ENCODE measurements at regions not wholly inside any gene's neighbourhood (a gene's known extent, or its start where the extent isn't known, plus 50 kb on each side); places are given as distances from the start of the nearest gene placed in this dataset.

DNA sequence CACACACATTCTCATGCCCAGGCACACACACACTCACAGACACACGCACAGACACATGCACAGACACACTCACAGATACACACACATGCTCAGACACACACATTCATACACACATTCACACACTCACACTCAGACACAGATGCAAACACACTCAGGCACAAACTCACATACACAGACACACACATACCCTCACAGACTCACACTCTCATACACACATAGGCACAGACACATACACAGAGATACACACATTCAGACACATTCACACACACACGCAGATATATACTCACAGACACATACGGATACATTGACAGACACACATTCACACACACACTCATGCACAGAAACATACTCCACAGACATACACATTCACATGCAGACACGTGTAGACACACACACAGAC is 89.6 kb downstream of the RBFOX3 start:
- ATAC-seq (no peak), DNase-seq (no peak)

DNA sequence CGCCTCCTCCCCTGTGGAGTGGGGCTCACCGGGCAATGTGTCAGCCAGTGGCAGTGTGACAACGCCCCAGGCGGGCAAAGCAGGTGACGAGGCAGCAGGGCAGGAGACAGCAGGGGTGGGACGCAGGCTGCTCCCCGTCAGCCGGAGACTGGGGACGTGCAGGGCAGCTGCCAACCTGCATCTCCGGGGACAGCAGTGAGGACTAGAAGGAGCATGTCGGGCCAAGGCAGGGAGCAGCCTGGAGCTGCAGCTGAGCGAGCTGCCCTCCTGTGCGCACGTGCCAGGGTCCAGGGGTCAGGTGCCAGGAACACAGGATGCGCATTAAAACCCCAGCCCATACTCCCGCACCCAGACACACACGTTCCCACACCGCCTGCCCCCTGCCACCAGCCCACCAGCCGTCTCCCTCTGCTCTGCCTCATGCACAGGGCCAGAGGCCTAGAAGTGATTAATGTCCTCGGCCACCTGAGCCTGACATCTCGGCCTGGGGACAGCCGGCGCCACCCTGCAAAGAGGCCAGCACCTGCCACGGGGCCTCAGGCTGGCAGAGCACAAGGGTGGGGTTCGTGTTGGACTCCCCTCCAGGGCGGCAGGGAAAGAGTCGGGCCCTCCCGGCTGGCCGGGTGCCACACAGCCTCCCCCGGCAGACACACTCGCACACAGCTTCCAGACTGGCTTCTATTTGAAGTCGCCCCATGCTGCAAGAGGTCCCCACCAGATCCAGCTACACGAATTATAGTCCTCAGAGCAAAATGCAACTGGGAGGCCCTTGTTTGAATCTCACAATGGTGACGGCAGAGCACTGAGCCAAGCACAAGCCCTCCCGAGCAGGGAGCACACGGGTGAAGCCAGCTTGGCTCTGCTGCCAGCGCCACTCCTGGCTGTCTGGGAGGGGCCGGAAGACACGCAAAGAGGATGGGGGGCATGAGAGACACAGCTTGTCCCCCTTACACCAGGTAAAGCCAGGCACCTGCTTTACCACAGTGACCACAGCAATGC is 90.4 kb downstream of the RBFOX3 start:
- ATAC-seq, result no peak

DNA sequence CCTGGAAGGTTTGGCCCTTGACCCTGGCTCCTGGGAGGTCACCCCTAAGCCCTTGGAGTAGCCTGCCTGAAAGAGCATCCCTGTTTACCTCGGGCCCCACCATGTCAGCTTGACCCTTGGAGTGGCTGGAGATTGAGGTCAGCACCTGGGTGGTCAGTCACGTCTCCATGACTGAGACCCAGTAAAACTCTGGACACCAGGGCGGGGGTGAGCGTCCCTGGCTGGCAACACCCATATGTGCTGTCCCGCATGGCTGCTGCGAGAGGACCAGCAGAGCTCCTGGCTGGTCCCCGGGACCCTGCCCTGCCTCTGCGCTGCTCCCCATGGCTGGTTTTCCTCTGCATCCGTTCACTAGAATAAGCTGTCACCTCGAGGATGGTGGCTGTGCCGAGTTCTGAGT is 91.2 kb downstream of the RBFOX3 start:
- ATAC-seq (no peak), DNase-seq (no peak)

More for the DNA sequence above, 90.4 kb downstream of the RBFOX3 start:
- no peak for DNase-seq

DNA sequence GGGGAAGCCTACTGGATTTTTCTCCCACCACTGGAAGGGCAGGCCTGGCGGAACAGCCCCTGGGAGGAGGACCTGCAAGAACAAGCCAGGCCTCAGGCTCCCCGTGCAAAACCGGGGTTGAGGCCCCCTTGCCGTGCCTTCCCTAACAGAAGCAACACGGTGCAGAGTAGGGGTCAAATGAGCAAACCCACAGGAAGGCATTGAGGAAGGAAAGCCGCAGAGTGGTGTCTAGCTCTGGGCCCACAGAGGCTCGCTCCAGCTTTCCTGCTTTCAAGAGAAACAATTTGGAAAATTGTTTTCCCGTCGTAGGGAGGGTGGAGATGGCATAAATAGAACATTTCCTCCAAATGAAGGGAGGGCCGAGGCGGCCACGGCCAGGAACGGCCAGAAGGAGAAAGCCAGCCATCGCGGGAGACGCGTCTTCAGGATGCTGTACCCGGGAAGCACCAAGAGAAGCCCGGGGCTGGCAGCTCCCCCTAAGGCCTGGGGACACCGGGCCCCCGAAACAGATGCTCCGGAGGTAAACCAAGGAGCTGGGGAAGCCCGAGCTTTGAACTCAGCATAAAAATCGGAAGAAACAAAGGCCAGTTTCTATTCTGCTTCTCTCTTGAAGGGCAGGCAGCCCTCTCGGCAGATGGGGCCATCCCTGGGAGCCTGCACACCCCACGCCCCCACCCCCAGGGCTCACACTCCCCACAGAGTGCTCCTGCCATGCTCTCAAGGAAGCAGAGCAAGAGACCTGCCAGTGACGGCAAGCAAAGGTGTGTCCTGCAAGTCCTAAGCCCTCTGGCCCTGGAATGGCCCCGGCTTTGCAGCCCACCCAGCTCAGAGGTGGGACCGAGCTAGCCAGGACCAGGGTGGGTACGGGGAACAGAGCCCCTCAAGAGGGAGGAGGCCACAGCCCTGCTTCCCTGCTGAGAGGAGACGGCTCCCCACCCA is 92.0 kb downstream of the RBFOX3 start:
- no peak for DNase-seq
- no peak for ATAC-seq

DNA sequence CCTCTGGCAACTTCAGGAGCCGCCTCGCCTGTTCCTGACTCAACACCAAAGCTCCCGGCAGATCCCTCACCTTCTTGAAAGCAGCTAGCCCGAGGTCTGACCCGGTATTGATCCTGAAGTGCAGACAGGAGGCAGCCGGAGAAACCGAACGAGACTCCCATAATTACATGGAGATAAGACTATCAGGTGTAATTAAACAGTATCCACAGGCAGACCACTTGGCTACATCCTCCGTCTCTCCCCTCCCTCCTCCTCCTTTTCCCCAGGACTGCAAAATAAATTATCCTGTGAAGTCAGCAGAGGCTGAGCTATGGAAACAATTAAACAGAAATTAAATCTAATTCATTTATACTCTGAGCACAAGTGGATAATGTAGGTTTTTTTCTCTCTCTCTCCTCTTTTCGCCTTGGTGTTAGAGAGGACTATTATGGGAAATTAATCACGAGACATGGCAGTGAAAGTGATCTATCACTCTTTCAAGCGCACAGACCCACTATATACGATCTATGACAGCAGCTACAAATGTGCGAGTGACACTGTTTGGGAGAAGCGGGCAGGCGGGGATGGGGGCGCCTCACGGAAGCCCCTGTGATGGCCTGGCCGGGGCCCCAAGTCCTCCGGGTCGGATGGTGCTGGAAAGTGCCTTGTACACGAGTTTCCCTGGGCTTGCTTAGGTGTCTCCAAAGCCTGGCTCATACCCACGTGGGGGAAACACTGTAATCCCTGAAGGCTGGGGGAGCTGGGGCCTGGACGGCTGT is 92.8 kb downstream of the RBFOX3 start:
- no peak for ATAC-seq
- no peak for DNase-seq

DNA sequence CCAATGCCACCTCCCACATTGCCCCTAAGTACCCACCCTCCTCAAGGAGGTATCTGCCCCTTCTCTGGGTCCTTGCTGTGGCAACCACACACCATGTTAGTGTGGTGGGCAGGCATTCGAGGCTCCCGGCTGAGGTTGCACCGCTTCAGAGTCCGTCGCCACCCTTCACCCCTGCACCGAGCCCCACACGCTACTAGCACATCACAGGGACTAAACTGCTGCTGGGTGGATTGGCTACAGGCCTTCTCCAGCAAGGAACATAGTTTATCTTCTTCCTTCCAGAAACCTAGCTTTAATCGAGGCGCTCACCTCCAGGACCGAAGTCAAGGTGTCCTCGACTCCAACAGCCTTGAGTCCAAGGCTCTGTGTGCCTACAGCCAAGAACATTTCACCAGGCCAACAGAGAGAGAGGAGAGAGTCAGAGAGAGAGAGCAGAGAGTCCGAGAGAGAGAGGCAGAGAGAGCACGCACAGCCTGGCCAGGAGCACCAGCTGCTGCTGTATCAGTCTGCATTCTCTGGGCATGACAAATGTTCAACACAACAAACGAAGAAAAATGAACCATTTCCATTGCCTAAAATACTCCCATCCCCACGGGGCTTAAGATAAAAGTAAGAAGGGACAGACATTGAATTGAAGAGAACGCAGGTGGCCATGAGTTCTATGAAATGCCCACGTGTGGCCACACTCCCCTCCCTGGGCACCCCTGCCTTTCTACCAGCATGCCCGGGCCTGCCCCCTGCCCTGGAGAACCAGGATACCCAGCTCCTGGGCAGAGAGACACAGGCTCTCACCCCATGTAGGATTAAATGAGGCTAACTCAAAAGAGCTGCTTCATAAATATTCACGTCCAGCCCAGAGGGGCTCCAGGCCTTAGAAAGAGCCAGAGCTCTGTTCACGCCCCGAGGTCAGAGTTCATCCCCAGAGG is 94.9 kb downstream of the RBFOX3 start:
- ATAC-seq (no peak), DNase-seq (no peak)

DNA sequence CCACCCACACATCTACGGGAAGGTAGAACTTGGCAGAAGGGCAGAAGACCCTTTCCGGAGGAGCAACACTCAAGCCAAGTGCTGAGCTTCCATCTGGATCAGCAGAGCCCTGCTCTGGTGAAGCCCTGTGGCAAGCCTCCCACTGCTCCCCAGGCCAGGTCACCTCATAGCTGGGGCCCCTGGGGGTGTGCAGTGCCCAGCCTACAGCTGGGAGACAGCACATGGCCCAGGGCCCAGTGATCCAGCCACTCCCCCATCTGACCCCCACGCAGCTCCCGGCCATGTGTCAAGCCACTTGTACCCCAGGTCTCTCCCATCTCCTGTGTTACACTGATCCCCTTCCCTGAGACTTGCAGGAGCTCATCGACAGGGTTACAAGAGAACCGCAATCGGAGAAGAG is 95.7 kb downstream of the RBFOX3 start:
- no peak for DNase-seq
- no peak for ATAC-seq

DNA sequence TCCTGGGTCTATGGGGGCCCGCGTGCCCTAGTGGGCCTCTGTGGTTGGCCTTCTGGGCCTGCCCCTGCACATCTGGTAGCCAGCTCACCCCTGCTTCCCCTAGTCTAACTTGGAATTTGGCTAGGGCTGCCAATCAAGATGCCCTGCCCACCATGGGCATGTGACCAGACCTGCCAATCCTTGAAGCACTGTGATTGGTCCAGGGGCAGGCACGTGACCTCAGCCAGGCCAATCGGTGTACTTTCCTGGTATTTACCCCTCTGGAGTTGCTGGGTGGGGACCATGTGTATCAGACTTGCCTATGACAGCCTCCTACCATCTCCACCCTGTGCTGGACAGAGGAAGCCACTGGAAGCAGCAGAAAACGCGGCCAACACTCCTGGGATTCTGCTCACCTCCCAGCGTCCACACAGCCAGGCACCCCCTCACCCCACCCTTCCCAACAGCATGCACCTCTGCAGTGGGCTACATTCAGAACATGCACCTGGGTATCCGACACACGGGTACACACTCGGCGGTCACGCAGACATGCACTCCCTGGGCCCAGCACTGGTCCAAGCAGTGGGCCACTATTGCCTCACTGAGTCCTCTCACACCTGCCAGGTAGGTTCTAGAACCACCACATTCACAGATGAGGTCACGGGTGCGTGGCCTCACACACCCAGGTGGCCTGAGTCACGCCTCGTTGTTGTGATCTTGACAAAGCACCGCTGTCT is 96.9 kb downstream of the RBFOX3 start:
- DNase-seq (no peak), ATAC-seq (no peak)

DNA sequence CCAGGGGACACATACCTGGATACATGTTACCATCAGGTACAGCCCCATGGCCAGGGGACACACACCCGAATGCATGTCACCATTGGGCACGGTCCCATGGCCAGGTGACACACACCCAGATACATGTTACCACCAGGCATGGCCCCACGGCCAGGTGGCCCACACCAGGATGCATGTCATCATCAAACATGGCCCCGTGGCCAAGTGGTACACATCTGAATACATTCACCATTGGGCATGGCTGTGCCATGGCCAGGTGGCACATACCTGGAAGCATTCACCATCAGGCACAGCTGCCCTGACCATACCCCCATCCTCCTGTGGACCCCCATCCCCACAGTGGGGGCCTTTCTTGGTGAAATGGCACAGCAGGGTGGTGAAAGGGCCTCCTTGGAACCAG is 97.6 kb downstream of the RBFOX3 start:
- DNase-seq (no peak), ATAC-seq (no peak)

DNA sequence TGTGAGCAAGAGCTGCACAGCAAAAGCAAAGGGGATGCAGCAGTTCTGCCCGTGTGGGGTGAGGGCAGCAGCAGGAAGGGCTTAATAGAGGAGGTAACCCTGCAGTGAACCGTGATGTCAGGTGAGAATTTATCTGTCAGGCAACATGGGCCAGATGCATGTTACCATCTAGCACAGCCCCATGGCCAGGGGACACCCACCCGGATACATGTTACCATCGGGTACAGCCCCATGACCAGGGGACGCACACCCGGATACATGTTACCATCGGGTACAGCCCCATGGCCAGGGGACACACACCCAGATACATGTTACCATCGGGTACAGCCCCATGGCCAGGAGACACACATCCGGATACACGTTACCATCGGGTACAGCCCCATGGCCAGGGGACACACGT is 99.4 kb downstream of the RBFOX3 start:
- ATAC-seq (no peak), DNase-seq (no peak)

DNA sequence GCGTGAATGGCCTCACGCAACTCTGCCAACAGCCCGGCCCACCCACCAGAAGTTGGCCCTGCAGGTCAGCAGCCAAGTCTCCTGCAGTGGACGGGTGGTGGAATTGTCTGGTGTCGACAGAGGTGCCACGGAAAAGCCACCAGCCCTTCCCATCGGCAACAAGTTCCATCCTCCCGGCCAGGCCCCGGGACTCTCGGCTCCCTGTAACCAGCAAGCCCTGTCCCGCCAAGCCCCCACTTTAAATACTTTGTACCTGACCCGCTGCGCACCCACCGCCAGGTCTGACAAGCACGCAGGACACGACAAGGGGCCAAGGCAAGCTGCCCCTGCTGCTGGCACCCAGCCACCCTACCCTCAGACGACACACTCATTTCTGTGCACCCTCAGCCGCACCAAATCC is 100.8 kb downstream of the RBFOX3 start:
- no peak for ATAC-seq
- DNase-seq, result no peak

DNA sequence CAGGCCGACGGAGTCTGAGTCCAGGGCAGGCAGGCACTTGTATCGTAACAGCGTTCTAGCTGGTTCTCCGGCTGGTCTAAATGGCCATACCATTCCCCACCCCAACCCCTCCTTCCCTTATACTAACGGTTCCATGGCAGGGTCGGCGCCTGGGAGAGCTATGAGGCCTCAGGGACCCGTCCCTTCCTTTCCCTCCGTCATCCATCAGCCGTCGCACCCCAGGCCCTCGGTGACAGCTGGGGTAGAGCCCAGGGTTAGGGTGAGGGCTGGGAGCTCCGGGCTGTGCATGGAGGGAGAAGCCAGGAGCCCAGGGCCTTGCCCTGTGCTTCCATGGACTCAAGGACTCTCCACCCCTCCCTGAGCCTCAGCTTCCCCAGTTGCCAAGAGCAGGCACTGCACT is 101.4 kb downstream of the RBFOX3 start:
- no peak for DNase-seq
- no peak for ATAC-seq

DNA sequence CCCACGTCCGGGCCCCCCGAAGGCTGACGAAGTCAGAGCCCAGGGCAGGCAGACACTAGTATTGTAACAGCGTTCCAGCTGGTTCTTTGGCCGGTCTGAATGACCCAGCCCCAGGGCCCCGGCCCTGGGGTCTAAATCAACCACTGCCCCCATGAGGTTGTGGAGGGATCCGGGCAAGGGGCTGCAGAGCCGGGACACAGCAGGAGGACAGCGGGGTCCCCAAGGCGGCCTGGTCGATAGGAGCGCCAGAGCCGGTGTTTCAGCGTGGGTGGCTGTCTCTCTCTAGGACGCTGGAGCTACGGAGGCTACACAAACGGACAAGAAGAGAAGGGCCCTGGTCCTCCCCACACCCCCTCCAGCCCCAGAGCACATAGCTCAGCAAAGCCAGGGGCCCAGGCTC is 101.8 kb downstream of the RBFOX3 start:
- no peak for DNase-seq
- no peak for ATAC-seq

DNA sequence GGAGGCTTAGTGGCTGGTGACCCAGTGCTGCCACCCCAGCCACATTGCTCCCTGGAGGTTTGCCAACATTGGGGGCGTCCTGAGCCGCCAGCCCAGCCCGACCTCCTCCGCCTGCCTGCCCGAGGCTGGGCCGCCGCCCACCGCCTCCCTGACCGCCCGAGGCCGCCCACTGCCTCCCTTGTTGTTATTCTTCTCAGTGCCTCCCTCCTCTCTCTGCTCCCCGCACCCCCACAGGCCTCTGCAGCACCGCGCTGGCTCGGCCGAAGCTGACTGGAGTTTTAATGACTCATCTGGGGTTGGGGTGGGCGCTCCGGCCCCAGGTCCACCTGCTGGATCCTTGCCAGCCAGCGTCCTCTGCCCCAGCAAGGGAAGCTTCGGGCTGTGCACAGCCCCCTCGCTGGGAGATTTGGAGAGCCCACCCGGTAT is 102.5 kb downstream of the RBFOX3 start:
- no peak for ATAC-seq

DNA sequence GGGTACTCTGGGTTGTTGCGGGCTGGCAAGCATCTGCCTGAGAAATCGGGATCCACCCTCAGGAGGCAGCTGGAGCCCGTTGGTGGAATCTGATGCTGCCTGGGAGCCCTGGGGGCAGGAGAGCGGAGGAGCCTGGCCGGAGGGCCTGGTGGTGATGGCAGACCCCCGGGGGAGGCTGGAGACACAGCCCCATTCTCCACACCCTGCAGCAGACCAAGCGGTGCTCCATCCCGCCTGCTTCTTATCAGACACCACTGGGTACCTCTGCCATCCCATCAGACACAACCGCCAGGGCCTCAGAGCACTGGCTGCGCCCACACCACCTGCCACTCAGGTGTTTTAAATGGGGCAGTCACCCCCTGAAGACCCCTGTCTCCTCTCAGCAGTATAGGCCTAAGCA is 103.9 kb downstream of the RBFOX3 start:
- ATAC-seq (no peak), DNase-seq (no peak)

More for the DNA sequence above, 102.5 kb downstream of the RBFOX3 start:
- no peak for DNase-seq

DNA sequence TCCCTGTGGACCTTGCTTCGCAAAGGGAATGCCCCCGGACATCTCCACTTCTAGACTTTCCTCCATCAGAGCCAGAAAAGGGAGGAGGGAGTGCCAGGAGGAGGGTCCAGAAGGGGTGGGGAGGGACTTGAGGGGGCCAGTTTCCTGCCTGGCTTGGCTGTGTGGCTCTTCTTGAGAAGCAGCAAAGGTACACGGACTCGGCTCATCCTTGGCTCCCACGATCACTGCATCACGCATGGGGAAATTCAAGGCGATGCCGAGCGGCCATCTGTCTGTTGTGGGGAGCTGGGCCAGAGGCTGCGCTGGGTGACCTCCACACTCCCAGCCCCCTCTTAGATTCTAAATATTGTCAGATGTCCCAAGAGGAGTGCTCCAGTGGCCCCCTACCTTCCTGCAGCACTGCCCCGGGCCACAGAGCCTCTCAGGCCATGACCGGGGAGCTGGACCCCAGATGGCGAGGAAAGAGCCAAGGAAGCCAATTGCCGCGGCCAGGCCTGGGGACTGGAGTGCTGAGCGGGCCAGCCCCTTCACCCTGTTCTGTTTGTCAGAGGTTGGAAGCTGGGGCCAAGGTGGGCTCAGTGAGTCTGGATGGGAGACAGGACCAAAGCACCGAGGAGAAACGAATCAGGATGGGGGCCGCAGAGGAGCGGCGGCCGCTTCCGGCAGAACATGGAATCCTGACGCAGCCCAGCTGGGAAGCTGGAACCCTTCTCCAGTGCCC is 104.5 kb downstream of the RBFOX3 start:
- no peak for DNase-seq

DNA sequence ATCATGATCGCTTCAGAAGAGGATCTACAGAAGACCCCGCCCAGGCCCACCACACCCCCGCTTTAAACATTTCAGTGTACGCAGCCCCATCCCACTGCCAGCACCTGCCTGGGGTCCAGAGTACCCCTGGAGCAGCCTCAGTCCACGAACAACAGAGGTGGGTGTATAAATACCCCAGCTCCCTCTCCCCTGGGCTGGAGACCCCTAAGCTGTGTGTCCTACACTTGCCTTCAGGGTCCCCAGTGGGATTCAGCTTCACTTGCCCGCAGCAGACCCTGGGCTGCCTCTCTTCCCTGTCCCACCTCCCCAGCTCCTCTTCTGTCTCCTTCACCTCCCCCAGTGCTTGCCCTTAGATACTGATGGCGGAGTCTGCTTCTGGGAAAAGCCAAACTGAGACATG is 105.7 kb downstream of the RBFOX3 start:
- no peak for ATAC-seq
- no peak for DNase-seq

More for the DNA sequence above, 104.5 kb downstream of the RBFOX3 start:
- ATAC-seq, result no peak

DNA sequence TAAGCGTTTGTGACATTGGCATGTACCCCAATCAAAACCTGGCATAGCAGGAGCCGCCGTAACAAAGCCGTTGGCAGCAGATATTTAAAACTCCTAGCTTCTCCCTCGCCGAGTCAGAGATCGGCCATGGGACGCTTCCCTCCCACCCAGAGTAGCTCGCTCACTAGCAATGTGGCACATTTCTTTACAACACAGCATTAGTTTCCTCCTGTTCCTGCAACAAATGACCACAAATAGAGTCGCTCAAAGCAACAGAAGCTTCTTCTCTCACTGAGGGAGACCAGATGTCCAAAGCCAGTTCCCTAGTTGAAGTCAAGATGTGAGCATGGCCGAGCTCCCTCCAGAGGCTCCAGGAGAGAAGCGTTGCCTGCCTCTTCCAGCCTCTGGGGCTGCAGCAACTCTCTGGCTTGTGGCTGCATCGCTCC is 106.7 kb downstream of the RBFOX3 start:
- ATAC-seq, result no peak
- DNase-seq, result no peak

DNA sequence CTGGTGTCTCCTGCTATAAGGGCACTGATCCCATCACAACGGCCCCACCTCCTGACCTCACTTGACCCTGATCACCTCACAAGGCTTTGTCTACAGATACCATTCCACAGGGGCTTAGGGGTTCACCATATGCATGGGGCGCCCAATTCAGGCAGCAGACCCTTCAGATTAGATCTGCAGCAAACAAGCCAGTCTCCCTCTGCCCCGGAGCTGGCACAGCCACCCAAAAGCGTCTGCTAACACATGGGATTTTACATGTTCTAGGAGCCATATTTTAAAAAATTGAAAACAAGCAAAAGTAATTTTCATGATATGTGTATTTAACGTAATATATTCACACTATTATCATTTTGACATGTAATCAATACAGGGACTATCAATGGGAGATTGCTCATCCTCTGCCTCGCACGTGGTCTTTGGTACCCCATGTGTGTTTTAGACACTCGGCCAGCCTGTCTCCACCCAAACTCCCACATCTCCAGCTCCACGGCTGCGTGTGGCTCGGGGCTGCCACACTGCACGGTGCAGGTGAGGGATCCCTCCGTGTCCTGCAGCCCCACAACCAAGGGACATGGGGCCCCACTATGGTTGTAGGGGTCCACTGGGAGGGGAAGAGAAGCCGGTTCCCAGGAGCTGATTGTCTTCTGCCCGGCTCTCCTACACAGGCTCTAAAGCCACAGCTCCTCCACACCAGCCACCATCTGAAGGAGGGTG is 107.6 kb downstream of the RBFOX3 start:
- no peak for ATAC-seq
- DNase-seq, result no peak
